Neural progenitor cell (in vitro differentiated cells): ENCODE measurements at regions not wholly inside any gene's neighbourhood (a gene's known extent, or its start where the extent isn't known, plus 50 kb on each side); places are given as distances from the start of the nearest gene placed in this dataset.
"Not testable (repeated sequence)": the region's sequence is repeated elsewhere in the genome, so short reads cannot be mapped to it uniquely, and the experiment has no call there.

Experiments used
- DNase-seq: peaks from one replicate; pipeline ENCODE4 v3.0.0-alpha.2; 2016; ENCODE audit warnings: low spot score
- H2AFZ ChIP-seq: fragments of 200-600 bp; sonication (generic); replicated peaks from 2 replicates; pipeline ENCODE4 v1.6.1; 2016; ENCODE audit warnings: antibody characterized with exemption
- H3F3A ChIP-seq: fragments of 200-600 bp; sonication (generic); 2 replicates; pipeline ENCODE4 v1.6.1; 2016; ENCODE audit warnings: antibody characterized with exemption, low read depth
- H3K27ac ChIP-seq: fragments of 200-600 bp; sonication (generic); 2 replicates; pipeline ENCODE4 v1.5.1; 2016; ENCODE audit warnings: mild to moderate bottlenecking
- H3K27me3 ChIP-seq: fragments of 200-600 bp; sonication (generic); 2 replicates; pipeline ENCODE4 v1.6.1; 2016; ENCODE audit warnings: mild to moderate bottlenecking, moderate library complexity
- H3K36me3 ChIP-seq: fragments of 200-600 bp; sonication (generic); 2 replicates; pipeline ENCODE4 v1.5.1; 2016
- H3K4me1 ChIP-seq: fragments of 200-600 bp; sonication (generic); 2 replicates; pipeline ENCODE4 v1.6.1; 2016; ENCODE audit warnings: mixed run types
- H3K4me2 ChIP-seq: fragments of 200-600 bp; sonication (generic); 2 replicates; pipeline ENCODE4 v1.6.1; 2016
- H3K4me3 ChIP-seq: fragments of 200-600 bp; sonication (generic); 2 replicates; pipeline ENCODE4 v1.5.1; 2016
- H3K79me2 ChIP-seq: fragments of 200-600 bp; sonication (generic); 2 replicates; pipeline ENCODE4 v1.6.1; 2016; ENCODE audit warnings: low read depth
- H3K9ac ChIP-seq: fragments of 200-600 bp; sonication (generic); 2 replicates; pipeline ENCODE4 v1.6.1; 2016
- H3K9me3 ChIP-seq: fragments of 200-600 bp; sonication (generic); 2 replicates; pipeline ENCODE4 v1.5.1; 2016; ENCODE audit warnings: low read depth
- H4K20me1 ChIP-seq: fragments of 200-600 bp; sonication (generic); 2 replicates; pipeline ENCODE4 v1.6.1; 2016; ENCODE audit warnings: low read depth
- H3K27ac Mint-ChIP-seq: 3 replicates; pipeline ENCODE4 v1.8.0; 2021; ENCODE audit warnings: mixed read lengths
- H3K27me3 Mint-ChIP-seq: 2 replicates; pipeline ENCODE4 v1.8.0; 2022; ENCODE audit warnings: low read depth, mild to moderate bottlenecking, inconsistent platforms, moderate library complexity, mixed read lengths; ENCODE audit not compliant: insufficient read depth
- H3K36me3 Mint-ChIP-seq: 3 replicates; pipeline ENCODE4 v1.8.0; 2021; ENCODE audit warnings: mixed read lengths
- H3K4me1 Mint-ChIP-seq: 3 replicates; pipeline ENCODE4 v1.8.0; 2021; ENCODE audit warnings: mixed read lengths
- H3K4me3 Mint-ChIP-seq: 3 replicates; pipeline ENCODE4 v1.8.0; 2021; ENCODE audit warnings: mild to moderate bottlenecking, moderate library complexity, mixed read lengths
- H3K9me3 Mint-ChIP-seq: 3 replicates; pipeline ENCODE4 v1.8.0; 2020; ENCODE audit warnings: mixed read lengths
- EZH2 ChIP-seq: fragments of 200-600 bp; sonication (generic); IDR thresholded peaks from 2 replicates; pipeline ENCODE4 v1.6.1; 2017; ENCODE audit warnings: antibody characterized with exemption, mild to moderate bottlenecking, moderate library complexity
- EZH2phosphoT487 ChIP-seq: fragments of 200-600 bp; sonication (generic); IDR thresholded peaks from 2 replicates; pipeline ENCODE4 v1.6.1; 2017; ENCODE audit warnings: antibody characterized with exemption
- TF ChIP-seq, protein P1 (sequence below): fragments of 200-600 bp; sonication (generic); IDR thresholded peaks from 2 replicates; pipeline ENCODE4 v1.5.1; 2017; ENCODE audit warnings: antibody characterized with exemption, mild to moderate bottlenecking

- Mint-ChIP-seq H3K4me3 (no peak overlapping the region), H3K27me3 (no peaks in the 10 kb centered on the region), H3K9me3 (peaks cover 23% of the 10 kb centered on the region), H3K27ac (no peak overlapping the region), H3K36me3 (no peaks in the 10 kb centered on the region), H3K4me1 (no peaks in the 10 kb centered on the region)
- Histone ChIP-seq H3K27ac (no peak overlapping the region), H3K4me2 (no peak overlapping the region), H4K20me1 (no peaks in the 10 kb centered on the region), H3K9me3 (no peaks in the 10 kb centered on the region), H3K27me3 (no peaks in the 10 kb centered on the region), H3K36me3 (no peaks in the 10 kb centered on the region), H3F3A (no peaks in the 10 kb centered on the region), H3K4me1 (no peaks in the 10 kb centered on the region), H3K79me2 (no peaks in the 10 kb centered on the region), H3K9ac (no peak overlapping the region), H3K4me3 (no peak overlapping the region), H2AFZ (no peak overlapping the region)
- DNase-seq: no peak
- no peak for TF ChIP-seq EZH2phosphoT487
- no peak for TF ChIP-seq EZH2
- TF ChIP-seq, protein P1, sequence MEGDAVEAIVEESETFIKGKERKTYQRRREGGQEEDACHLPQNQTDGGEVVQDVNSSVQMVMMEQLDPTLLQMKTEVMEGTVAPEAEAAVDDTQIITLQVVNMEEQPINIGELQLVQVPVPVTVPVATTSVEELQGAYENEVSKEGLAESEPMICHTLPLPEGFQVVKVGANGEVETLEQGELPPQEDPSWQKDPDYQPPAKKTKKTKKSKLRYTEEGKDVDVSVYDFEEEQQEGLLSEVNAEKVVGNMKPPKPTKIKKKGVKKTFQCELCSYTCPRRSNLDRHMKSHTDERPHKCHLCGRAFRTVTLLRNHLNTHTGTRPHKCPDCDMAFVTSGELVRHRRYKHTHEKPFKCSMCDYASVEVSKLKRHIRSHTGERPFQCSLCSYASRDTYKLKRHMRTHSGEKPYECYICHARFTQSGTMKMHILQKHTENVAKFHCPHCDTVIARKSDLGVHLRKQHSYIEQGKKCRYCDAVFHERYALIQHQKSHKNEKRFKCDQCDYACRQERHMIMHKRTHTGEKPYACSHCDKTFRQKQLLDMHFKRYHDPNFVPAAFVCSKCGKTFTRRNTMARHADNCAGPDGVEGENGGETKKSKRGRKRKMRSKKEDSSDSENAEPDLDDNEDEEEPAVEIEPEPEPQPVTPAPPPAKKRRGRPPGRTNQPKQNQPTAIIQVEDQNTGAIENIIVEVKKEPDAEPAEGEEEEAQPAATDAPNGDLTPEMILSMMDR: no peak
Observed at GRCh38 chr9:2396622-2397285, 224.8 kb upstream of the VLDLR start.

DNA sequence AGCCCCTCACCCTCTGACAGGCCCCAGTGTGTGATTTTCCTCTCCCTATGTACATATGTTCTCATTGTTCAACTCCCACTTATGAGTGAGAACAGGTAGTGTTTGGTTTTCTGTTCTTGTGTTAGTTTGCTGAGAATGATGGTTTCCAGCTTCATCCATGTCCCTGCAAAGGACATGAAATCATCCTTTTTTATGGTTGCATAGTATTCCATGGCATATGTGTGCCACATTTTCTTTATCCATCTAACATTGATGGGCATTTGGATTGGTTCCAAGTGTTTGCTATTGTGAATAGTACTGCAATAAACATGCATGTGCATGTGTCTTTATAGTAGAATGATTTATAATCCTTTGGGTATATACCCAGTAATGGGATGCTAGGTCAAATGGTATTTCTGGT lies 223.7 kb upstream of the VLDLR start:
- not testable (repeated sequence) for H4K20me1 ChIP-seq, DNase-seq, H3K27ac ChIP-seq, H2AFZ ChIP-seq, H3K9ac ChIP-seq, H3K27me3 Mint-ChIP-seq, H3K79me2 ChIP-seq, H3K27ac Mint-ChIP-seq, H3K27me3 ChIP-seq, H3K4me3 ChIP-seq, H3F3A ChIP-seq, H3K4me1 Mint-ChIP-seq, H3K4me3 Mint-ChIP-seq, H3K36me3 ChIP-seq, H3K9me3 ChIP-seq, H3K4me1 ChIP-seq, H3K36me3 Mint-ChIP-seq, H3K4me2 ChIP-seq
- peaks cover 27% of the 10 kb centered on the region for H3K9me3 Mint-ChIP-seq

DNA sequence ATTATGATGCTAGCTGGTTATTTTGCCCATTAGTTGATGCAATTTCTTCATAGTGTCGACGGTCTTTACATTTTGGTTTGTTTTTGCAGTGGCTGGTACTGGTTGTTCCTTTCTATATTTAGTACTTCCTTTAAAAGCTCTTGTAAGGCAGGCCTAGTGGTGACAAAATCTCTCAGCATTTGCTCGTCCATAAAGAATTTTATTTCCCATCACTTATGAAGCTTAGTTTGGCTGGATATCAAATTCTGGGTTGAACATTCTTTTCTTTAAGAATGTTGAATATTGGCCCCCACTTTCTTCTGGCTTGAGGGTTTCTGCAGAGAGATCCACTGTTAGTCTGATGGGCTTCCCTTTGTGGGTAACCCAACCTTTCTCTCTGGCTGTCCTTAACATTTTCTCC lies 219.8 kb upstream of the VLDLR start:
- not testable (repeated sequence) for H3K4me1 Mint-ChIP-seq, H3K9ac ChIP-seq, DNase-seq, H3F3A ChIP-seq, H3K79me2 ChIP-seq, H3K36me3 Mint-ChIP-seq, H3K36me3 ChIP-seq, H3K4me1 ChIP-seq, H3K27ac Mint-ChIP-seq, H3K9me3 ChIP-seq, H3K4me3 ChIP-seq, H3K27ac ChIP-seq, H3K27me3 ChIP-seq, H3K4me3 Mint-ChIP-seq, H2AFZ ChIP-seq, H3K4me2 ChIP-seq, H4K20me1 ChIP-seq, H3K27me3 Mint-ChIP-seq
- peaks cover 34% of the 10 kb centered on the region for H3K9me3 Mint-ChIP-seq

GRCh38 chr9:2403701-2404100 lies 217.9 kb upstream of the VLDLR start:
- no peaks in the 10 kb centered on the region for H3K4me1 Mint-ChIP-seq
- Histone ChIP-seq H3K27ac (no peak overlapping the region), H3K9ac (no peak overlapping the region), H3K27me3 (no peaks in the 10 kb centered on the region), H3K79me2 (no peaks in the 10 kb centered on the region), H2AFZ (no peak overlapping the region), H4K20me1 (no peaks in the 10 kb centered on the region), H3K4me1 (no peaks in the 10 kb centered on the region), H3K4me3 (no peak overlapping the region), H3K4me2 (no peak overlapping the region), H3F3A (no peaks in the 10 kb centered on the region), H3K36me3 (no peaks in the 10 kb centered on the region), H3K9me3 (no peaks in the 10 kb centered on the region)
- TF ChIP-seq EZH2phosphoT487 (no peak), EZH2 (no peak)
- TF ChIP-seq, protein P1: no peak
- no peaks in the 10 kb centered on the region for H3K36me3 Mint-ChIP-seq
- peaks cover 31% of the 10 kb centered on the region for H3K9me3 Mint-ChIP-seq
- no peaks in the 10 kb centered on the region for H3K27me3 Mint-ChIP-seq
- no peak for DNase-seq
- H3K27ac Mint-ChIP-seq: no peak overlapping the region
- H3K4me3 Mint-ChIP-seq: no peak overlapping the region
